Activated CD4-positive, CD25-positive, alpha-beta regulatory T cell (primary cell): ENCODE measurements at regions not wholly inside any gene's neighbourhood (a gene's known extent, or its start where the extent isn't known, plus 50 kb on each side); places are given as distances from the start of the nearest gene placed in this dataset.
"Not testable (repeated sequence)": the region's sequence is repeated elsewhere in the genome, so short reads cannot be mapped to it uniquely, and the experiment has no call there.

Experiments used
- DNase-seq, 4 experiments: peaks; one replicate each; lab custom pipeline; 2025; lab: John Stamatoyannopoulos, UW

GRCh38 chr6:133114973-133115372, 126.2 kb upstream of the EYA4 start:
- DNase-seq = no peak

DNA sequence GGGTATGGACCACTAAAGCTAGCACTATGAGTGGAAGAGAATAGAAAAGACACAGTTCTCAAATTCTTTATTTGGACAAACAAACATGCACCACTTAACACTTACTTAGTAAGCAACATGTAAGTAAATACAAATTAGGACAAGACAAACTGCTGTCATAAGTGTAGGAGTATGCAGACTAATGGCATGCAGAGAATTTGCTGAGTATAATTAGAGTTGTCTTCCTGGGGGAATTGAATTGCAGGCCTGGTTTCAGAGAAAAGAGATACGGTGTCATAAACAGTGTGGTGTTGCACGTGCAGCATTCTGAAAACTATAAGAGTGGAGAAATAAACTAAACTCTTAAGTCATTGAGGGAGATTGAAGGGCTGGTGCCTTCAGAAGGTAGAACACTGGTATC, 125.2 kb upstream of the EYA4 start:
- no peak for DNase-seq

DNA sequence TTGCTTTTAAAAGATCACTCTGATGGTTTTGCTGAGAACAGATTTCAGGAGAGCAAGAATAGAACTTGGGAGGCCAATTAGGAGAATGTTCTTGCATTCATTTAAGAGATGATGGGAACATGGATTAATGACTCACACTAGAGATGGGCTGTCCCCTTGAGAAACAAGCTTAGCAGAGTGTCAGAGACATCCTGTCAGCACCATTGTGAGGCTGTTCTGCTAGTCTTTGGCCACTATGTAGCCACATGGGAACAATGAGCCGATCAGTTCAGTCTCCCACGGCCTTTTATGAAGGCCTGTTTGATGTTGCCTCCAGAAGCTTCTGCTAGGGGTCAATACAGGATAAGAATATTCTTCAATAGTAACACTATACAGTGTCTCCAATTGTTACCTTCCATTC, 113.0 kb upstream of the EYA4 start:
- DNase-seq = no peak

DNA sequence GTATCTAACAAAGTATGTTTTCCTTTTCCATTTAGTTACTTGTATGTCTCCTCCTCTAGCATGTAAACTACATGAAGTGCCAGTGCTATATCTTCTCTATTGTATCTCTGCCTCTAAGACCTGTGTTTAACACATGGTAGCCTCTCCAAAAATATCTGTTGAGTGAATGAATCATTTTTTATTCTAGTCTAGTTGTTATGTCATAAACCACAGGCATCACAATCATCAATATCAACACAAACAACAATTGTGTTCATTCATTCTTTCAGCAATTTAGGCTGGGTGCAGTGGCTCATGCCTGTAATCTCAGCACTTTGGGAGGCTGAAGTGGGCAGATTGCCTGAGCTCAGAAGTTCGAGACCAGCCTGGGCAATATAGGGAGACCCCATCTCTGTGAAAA, 111.6 kb upstream of the EYA4 start:
- no peak for DNase-seq

DNA sequence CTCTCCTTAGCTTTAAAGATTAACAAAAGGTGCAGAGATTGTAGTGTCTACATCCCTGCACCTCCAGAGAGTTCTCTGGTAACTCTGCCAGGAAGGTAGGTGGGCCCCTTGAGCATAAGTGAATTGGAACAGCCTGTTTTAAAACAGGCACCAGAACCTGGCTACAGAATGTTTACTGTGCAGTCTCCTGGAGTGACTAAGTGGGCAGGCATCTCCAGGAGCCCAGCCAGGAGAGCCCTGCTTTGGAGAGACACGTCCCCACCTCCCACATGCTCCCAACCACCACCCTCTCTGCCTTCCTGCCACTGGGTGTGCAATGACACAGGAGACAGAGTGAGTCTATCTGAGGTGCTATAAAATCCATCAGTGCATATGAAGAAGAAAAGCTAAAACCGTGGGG, 110.3 kb upstream of the EYA4 start:
- no peak for DNase-seq

DNA sequence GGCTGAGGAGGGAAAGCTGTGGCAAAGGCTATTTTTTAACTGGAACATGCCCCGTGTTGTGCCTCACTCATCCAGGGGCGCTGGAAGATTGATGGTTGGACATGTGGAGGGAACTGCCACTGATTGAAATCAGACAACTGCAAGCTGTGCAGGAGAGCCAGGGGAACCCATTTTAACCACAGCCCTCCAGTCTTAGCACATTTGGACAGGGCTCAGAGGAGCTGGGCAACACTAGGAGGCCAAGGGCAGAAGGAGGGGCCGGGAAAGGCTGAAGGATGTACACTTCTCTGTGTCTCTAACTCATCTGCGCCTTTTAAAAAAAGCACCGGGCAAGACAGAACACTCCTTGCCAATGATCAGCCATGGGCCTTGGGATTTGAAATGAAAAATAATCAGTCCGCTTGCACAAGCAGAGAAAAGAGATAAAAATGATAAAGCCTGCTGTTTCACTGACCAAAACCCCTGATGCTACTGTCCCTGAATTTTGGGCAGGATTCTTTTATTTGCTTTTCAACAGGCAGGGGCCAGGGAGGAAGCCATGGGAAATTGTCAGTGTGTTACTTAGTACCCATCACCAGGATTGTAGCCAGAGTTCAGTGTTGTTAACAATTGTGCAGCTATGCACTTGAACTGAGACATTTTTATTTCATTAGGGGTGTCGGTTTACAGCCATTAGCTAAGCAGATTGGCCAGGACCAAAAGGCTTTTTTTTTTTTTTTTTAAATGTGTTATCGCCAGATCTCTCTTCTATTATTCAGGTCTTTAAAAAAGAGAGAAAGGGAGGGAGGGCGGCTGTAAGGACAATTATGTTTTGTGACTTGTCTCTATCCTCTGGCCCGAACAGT, 109.3 kb upstream of the EYA4 start:
- DNase-seq = no peak

DNA sequence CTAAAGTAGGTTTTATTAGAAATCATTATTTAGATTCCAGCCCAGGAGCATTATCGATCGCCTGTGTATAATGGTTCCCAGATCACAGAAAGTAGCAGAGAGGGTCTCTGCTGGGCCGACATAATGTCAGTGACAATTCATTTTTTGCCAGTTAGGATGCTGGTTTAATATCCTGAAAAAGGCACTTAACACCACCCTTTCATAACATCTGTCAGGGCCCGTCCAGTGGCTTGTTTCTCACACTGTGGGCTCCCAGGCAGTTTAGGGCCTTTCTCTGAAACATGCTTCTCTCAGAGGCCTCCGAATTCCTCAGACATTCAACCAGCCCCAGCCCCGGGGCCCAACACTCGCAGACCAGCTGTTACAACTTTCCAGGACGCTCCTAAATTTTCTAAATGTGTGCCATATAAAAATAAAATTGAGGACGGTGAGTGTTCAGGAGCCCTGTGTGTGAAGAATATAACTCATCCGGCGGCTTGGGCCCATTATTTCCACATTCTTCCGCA, 108.6 kb upstream of the EYA4 start:
- DNase-seq = no peak

DNA sequence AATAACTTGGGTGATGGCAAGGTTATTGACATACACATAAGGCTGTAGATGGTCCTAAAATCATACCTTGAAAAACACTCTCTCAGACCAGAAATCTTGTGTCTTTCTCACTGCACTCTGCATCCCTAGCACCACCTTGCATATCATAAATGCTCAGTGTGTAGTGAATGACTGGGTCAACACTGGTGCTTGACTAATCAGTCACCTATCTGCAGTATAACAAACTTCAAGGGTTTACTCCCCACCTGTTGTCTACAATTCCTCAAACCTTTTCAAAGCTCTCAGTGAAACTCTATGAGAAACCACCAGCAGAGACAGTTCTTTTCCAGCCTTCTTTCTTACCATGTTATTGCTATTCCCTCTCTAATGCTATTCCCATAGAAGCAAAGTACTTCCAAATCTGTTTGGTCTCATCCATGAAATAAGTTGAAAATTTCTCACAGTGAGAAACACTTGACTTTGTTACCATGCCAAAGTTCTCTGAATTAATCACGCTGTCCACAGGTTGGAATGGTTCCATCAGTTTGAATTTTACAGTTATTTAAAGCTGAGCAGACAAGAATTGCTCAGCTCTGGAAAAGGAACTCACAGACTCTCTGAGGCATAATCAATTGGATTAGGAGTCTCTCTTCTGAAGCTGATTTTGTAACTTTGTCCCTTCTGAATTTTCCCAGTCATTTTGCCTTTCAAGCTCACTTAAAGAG, 104.8 kb upstream of the EYA4 start:
- DNase-seq = no peak

- not testable (repeated sequence) for DNase-seq
Measured at GRCh38 chr6:133147470-133148184, 93.5 kb upstream of the EYA4 start.

GRCh38 chr6:133156689-133157088, 84.5 kb upstream of the EYA4 start:
- no peak for DNase-seq

DNA sequence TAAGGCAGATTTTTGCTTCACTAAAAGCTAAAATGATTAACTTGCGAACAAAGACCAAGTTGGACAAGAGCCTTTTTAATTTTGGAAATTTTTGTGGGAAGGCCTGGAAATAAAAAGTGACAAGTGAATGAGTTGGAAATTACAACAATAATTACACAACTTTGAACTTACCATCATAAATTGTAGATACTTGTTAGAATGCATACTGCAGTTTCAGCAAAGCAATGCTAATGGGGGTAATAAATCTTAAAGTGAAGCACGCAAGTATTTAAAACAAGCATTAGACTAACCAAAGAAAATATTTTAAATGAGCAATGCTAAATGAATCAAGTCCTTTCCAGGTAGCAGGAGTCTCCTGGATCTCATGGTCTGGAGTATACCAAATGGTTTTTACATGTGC, 83.2 kb upstream of the EYA4 start:
- no peak for DNase-seq

DNA sequence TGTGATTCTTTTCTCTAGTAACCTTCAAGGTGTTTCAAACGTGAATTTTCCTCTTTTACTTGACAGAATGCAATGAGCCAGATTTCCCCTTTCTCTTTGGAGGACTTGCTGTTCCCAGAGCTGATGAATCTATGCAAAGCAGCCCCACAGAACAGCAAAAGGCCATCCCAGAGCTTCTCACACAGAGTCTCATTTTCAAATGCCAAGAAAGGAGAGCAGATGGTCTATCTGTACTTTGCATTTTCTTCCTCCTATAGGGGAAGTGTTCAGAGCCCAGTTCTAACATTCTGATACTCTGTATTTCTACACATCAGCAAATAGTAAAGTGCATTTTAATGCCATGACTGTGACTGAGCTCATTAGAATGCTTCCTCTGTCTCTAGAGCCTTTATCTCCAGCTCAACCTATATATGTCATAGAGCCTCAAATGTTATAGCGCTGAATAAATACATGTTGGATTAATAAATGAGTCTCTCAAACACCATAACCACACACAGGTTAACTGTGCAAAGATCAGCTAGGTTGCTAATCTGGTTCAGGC, 81.8 kb upstream of the EYA4 start:
- no peak for DNase-seq

DNA sequence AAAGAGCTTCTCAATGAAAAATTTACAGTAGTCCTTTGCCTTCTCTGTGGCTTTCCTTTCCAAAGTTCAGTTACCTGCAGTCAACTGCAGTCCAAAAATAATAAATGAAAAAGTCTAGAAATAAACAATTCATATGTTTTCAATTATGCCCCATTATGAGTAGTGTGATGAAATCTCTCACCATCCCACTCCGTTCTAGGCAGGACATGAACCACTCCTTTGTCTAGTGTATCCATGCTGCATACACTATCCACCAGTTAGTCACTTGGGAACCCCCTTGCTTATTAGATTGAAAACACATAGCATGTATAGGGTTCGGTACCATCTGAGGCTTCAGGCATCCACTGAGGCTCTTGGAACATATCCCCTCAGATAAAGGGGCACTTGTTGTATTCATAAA, 80.6 kb upstream of the EYA4 start:
- DNase-seq = no peak

GRCh38 chr6:133165235-133165634, 75.9 kb upstream of the EYA4 start:
- no peak for DNase-seq

GRCh38 chr6:133166766-133167165, 74.4 kb upstream of the EYA4 start:
- no peak for DNase-seq

- no peak for DNase-seq
Measured at GRCh38 chr6:133169901-133170300, 71.3 kb upstream of the EYA4 start.

GRCh38 chr6:133170602-133171001, 70.6 kb upstream of the EYA4 start:
- no peak for DNase-seq

GRCh38 chr6:133171989-133172604, 69.1 kb upstream of the EYA4 start:
- no peak for DNase-seq

GRCh38 chr6:133173276-133173675, 67.9 kb upstream of the EYA4 start:
- no peak for DNase-seq

- DNase-seq = no peak
Measured at GRCh38 chr6:133179481-133179880, 61.7 kb upstream of the EYA4 start.

DNA sequence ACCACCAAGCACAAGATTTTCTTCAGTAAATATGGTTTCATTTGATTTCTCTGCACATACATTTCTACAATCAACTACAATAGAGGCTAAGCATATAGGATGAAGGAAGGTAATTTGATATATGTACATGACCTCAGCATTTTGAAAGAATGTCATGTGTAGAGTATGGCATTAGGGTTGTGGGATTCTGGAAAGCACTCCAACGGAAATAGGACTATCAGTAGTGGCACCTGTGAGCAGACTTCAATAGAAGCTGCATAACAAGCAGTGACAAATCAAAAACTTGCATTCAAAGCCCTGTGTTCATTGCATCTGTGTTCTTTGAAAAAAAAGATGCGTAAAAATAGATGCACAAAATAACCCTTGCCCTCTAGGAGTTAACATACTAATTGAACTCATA, 57.5 kb upstream of the EYA4 start:
- no peak for DNase-seq

GRCh38 chr6:133184798-133185372, 56.3 kb upstream of the EYA4 start:
- no peak for DNase-seq
